IMR-90 (cell line): ENCODE measurements at regions not wholly inside any gene's neighbourhood (a gene's known extent, or its start where the extent isn't known, plus 50 kb on each side); places are given as distances from the start of the nearest gene placed in this dataset.

Experiments used
- ATAC-seq: fragments of 200-7000 bp; cut with Tn5 transposase; 2 replicates; pipeline ENCODE4 v1.9.1; 2020; ENCODE audit warnings: low read depth, mild to moderate bottlenecking, moderate library complexity
- BruUV-seq: library from RNA; stranded (reverse); fragments of 400-500 nt; replicated peaks from 2 replicates; lab custom pipeline; 2021; lab: Mats Ljungman, UMichigan
- CTCF ChIA-PET: fragments of 300-600 bp; formaldehyde crosslinking; extraction: SDS; loops from one replicate; lab custom pipeline; 2021; ENCODE audit warnings: antibody characterized with exemption; lab: Yijun Ruan, JAX
- POLR2A ChIA-PET: fragments of 300-600 bp; sonication (Branson Sonifier 250); formaldehyde crosslinking; loops from one replicate; lab custom pipeline; 2022; ENCODE audit warnings: antibody characterized with exemption; ENCODE audit not compliant: unreplicated experiment; lab: Charles Lee
- DNase-seq: peaks from one replicate; pipeline ENCODE4 v3.0.0; 2013
- H2AFZ ChIP-seq: replicated peaks from 2 replicates; pipeline ENCODE3; 2013; ENCODE audit warnings: low read length, mild to moderate bottlenecking; ENCODE audit not compliant: poor library complexity
- H2AK5ac ChIP-seq: 2 replicates; pipeline ENCODE4 v1.6.1; 2013; ENCODE audit warnings: low read depth, low read length, inconsistent platforms
- H2AK9ac ChIP-seq: replicated peaks from 2 replicates; pipeline ENCODE3; 2013; ENCODE audit warnings: mild to moderate bottlenecking, low read depth, low read length, moderate library complexity; ENCODE audit not compliant: poor library complexity
- H2BK120ac ChIP-seq: 2 replicates; pipeline ENCODE4 v1.6.1; 2013; ENCODE audit warnings: low read depth, low read length, inconsistent platforms
- H2BK15ac ChIP-seq: 3 replicates; pipeline ENCODE4 v1.6.1; 2013; ENCODE audit warnings: low read depth, low read length, inconsistent platforms
- H2BK20ac ChIP-seq: 2 replicates; pipeline ENCODE4 v1.6.1; 2013; ENCODE audit warnings: low read depth, mild to moderate bottlenecking, inconsistent platforms, low read length, moderate library complexity
- H2BK5ac ChIP-seq: 2 replicates; pipeline ENCODE4 v1.6.1; 2013; ENCODE audit warnings: mild to moderate bottlenecking, low read depth, low read length, inconsistent platforms; ENCODE audit not compliant: poor library complexity, severe bottlenecking
- H3K14ac ChIP-seq: replicated peaks from 2 replicates; pipeline ENCODE4 v1.6.1; 2013; ENCODE audit warnings: low read depth, low read length, inconsistent platforms
- H3K18ac ChIP-seq: 2 replicates; pipeline ENCODE4 v1.6.1; 2013; ENCODE audit warnings: low read depth, low read length, control low read depth
- H3K23ac ChIP-seq: 2 replicates; pipeline ENCODE4 v1.6.1; 2013; ENCODE audit warnings: low read depth, low read length, inconsistent platforms
- H3K27ac ChIP-seq: 2 replicates; pipeline ENCODE4 v1.5.1; 2013; ENCODE audit warnings: mild to moderate bottlenecking, control low read depth, low read length; ENCODE audit not compliant: insufficient read depth
- H3K27me3 ChIP-seq: 2 replicates; pipeline ENCODE4 v1.6.1; 2013; ENCODE audit warnings: low read length; ENCODE audit not compliant: control insufficient read depth, insufficient read depth
- H3K36me3 ChIP-seq: 2 replicates; pipeline ENCODE4 v1.6.1; 2013; ENCODE audit warnings: low read length, mixed read lengths; ENCODE audit not compliant: control insufficient read depth, insufficient read depth
- H3K4ac ChIP-seq: 2 replicates; pipeline ENCODE4 v1.6.1; 2013; ENCODE audit warnings: low read depth, low read length, inconsistent platforms
- H3K4me1 ChIP-seq: 2 replicates; pipeline ENCODE4 v1.6.1; 2013; ENCODE audit warnings: low read length, mixed read lengths; ENCODE audit not compliant: control insufficient read depth, insufficient read depth
- H3K4me2 ChIP-seq: 2 replicates; pipeline ENCODE4 v1.6.1; 2013; ENCODE audit warnings: low read depth, mild to moderate bottlenecking, control low read depth, low read length, moderate library complexity
- H3K4me3 ChIP-seq: 2 replicates; pipeline ENCODE4 v1.5.1; 2013; ENCODE audit warnings: low read depth, mild to moderate bottlenecking, control low read depth, low read length, moderate library complexity; ENCODE audit not compliant: insufficient read depth
- H3K56ac ChIP-seq: 2 replicates; pipeline ENCODE4 v1.6.1; 2013; ENCODE audit warnings: low read length, inconsistent platforms; ENCODE audit not compliant: insufficient read depth; ENCODE audit errors: extremely low read depth
- H3K79me1 ChIP-seq, 2 experiments: 2 replicates each; pipeline ENCODE4 v1.6.1; 2013; ENCODE audit warnings: low read length in 2 of 2, inconsistent platforms in 1 of 2, low read depth in 1 of 2
- H3K9ac ChIP-seq: 2 replicates; pipeline ENCODE4 v1.6.1; 2013; ENCODE audit warnings: low read depth, low read length, control low read depth
- H3K9me1 ChIP-seq: 2 replicates; pipeline ENCODE4 v1.6.1; 2013; ENCODE audit warnings: low read length, inconsistent platforms; ENCODE audit not compliant: insufficient read depth
- H3K9me3 ChIP-seq: 2 replicates; pipeline ENCODE4 v1.6.1; 2013; ENCODE audit warnings: low read length; ENCODE audit not compliant: control insufficient read depth, insufficient read depth
- H4K20me1 ChIP-seq: 2 replicates; pipeline ENCODE4 v1.6.1; 2013; ENCODE audit warnings: low read length, inconsistent platforms; ENCODE audit not compliant: insufficient read depth
- H4K5ac ChIP-seq: 2 replicates; pipeline ENCODE4 v1.6.1; 2013; ENCODE audit warnings: mild to moderate bottlenecking, low read depth, low read length, control low read depth
- H4K8ac ChIP-seq, 2 experiments: 2 replicates each; pipeline ENCODE4 v1.6.1; 2013; ENCODE audit warnings: low read depth in 2 of 2, low read length in 2 of 2, control low read depth in 1 of 2, inconsistent platforms in 1 of 2
- H4K91ac ChIP-seq: 2 replicates; pipeline ENCODE4 v1.6.1; 2013; ENCODE audit warnings: low read depth, low read length, inconsistent platforms; ENCODE audit not compliant: insufficient read depth
- BHLHE40 ChIP-seq: fragments of 150-350 bp; IDR thresholded peaks from 2 replicates; pipeline ENCODE4 v1.6.1; 2016; ENCODE audit warnings: mild to moderate bottlenecking, low read depth, low read length
- CEBPB ChIP-seq: IDR thresholded peaks from 2 replicates; pipeline ENCODE4 v1.6.1; 2012; ENCODE audit warnings: low read depth, low read length, improper control_type of control experiment
- CHD1 ChIP-seq: IDR thresholded peaks from 2 replicates; pipeline ENCODE4 v1.6.1; 2012; ENCODE audit warnings: low read depth, low read length, improper control_type of control experiment
- FOS ChIP-seq: fragments of 150-350 bp; IDR thresholded peaks from 2 replicates; pipeline ENCODE4 v1.6.1; 2016; ENCODE audit warnings: low read depth, low read length
- MXI1 ChIP-seq: IDR thresholded peaks from 2 replicates; pipeline ENCODE4 v1.6.1; 2012; ENCODE audit warnings: low read depth, mild to moderate bottlenecking, low read length, moderate library complexity, borderline replicate concordance
- NFE2L2 ChIP-seq: fragments of 150-350 bp; IDR thresholded peaks from 2 replicates; pipeline ENCODE4 v1.6.1; 2016; ENCODE audit warnings: low read depth, mild to moderate bottlenecking, low read length
- POLR2A ChIP-seq: IDR thresholded peaks from 2 replicates; pipeline ENCODE4 v1.6.1; 2012; ENCODE audit warnings: mild to moderate bottlenecking, low read depth, low read length
- RAD21 ChIP-seq: IDR thresholded peaks from 2 replicates; pipeline ENCODE4 v1.6.1; 2012; ENCODE audit warnings: low read length, improper control_type of control experiment
- RCOR1 ChIP-seq: IDR thresholded peaks from 2 replicates; pipeline ENCODE4 v1.6.1; 2012; ENCODE audit warnings: mild to moderate bottlenecking, low read length, improper control_type of control experiment; ENCODE audit not compliant: insufficient replicate concordance
- RFX5 ChIP-seq: IDR thresholded peaks from 2 replicates; pipeline ENCODE4 v1.8.0; 2012; ENCODE audit warnings: low read depth, mild to moderate bottlenecking, low read length, moderate library complexity
- SMC3 ChIP-seq: fragments of 150-350 bp; IDR thresholded peaks from 2 replicates; pipeline ENCODE4 v1.6.1; 2016; ENCODE audit warnings: low read depth, mild to moderate bottlenecking, antibody characterized with exemption, low read length, moderate library complexity
- WGBS, 2 experiments: methylation state at CpG; one replicate each; pipeline versions ENCODE4 v1.1.5 to v1.1.7; 2013; ENCODE audit warnings: missing lambda C conversion rate in 2 of 2; ENCODE audit not compliant: insufficient read length in 1 of 2; ENCODE audit errors: extremely low coverage in 2 of 2; 5-methylcytosine and 5-hydroxymethylcytosine counted together
- dilution Hi-C: fragments of 300-500 bp; cut with HindIII; formaldehyde crosslinking; loops from one replicate; pipeline ENCODE4 v1.14.3; 2018; ENCODE audit warnings: low sequenced_read_pairs; ENCODE audit not compliant: unreplicated experiment
- in situ Hi-C: fragments of 300-500 bp; cut with MboI; formaldehyde crosslinking; loops from 3 replicates; pipeline ENCODE4 v1.14.3; 2019; ENCODE audit warnings: low sequenced_read_pairs, inconsistent platforms, mixed read lengths
- intact Hi-C: fragments of 100-400 bp; cut with micrococcal nuclease; formaldehyde crosslinking; loops from 2 replicates; pipeline ENCODE4 v1.10.0; 2022
- TF ChIP-seq, protein P1 (sequence below): conservative IDR thresholded peaks from 2 replicates; pipeline ENCODE4 v1.5.1; 2012; ENCODE audit warnings: mild to moderate bottlenecking, low read depth, low read length, improper control_type of control experiment
- TF ChIP-seq, protein P2 (sequence below): fragments of 150-350 bp; IDR thresholded peaks from 2 replicates; pipeline ENCODE4 v1.6.1; 2016; ENCODE audit warnings: low read depth, mild to moderate bottlenecking, low read length, moderate library complexity, borderline replicate concordance

DNA sequence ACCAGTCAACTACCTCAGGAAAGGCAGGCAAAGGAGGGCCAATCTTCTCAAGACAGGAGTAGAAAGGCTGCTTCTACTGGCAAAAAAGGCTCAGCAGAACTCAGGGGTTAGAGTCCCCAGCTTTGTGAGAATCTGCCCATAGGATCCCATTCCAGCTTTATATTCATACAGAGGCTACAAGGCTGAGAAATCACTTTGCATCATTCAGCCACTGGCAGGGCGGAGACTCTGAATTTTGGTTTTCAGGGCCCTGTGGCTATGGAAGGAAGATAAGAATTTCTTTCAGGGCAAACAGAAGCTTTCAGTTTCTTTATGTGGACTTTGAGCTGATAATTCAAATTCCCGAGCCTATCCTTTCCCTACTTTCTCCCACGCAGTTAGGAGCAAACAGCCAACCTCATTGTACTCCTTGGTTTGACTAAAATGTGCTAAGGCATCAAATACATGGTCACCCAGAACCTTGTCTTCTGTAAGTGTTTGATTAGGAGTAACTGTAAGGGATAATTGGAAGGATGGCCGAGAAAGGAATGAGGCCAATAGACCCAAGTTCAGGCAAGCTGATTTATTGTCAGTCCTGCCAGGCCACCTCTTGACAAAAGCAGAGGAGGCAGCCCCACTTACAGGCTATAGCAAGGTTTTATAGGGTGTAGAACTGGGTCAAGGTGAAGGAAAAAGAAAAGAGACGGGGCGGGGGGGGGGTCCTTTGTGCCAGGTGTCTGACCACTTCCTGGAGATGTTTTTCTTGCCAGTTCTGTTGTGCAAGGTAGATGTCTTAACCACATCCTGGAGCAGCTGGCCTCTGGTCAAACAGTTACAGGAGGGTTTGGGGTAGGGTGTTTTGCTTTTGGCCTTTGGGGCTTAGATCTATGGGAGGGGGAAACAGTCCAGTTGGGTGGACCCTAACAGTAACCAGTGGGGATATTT, 165.3 kb upstream of the PPP1R2C start (continued):
- TF ChIP-seq RCOR1, result no peak

DNA sequence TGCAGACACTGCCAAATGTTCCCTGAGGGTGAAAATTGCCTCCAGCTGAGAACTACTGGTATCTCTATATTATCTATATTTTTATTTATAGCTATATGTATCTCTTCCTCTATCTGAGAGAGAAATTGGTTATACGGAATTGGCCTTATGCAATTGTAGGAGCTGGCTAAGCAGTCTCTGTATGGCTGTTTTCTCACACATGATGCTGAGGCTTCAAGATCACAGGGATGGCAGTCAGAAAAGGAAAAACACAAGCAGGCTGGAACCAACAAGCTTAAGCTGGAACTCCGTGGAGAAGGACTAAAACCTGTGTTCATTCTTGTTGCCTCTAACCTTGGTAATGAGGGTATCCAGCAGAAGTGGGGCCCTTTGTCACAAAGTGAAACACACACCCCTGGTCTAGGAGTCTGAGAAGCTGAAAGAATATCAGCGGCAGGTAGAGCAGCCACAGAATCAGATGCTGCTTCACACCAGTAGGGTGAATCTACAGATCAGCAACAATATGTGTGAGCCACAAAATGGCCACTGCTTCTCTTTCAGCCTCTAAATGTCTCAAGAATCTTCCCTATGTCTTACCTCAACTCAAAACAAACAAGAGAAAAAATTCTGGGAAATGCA, 166.5 kb upstream of the PPP1R2C start:
- in situ Hi-C loops (no loop called here), intact Hi-C loops (no loop called here), dilution Hi-C loops (no loop called here)
- H2BK5ac ChIP-seq, result no peak overlapping the region
- H2BK120ac ChIP-seq, result no peak overlapping the region
- H2AK5ac ChIP-seq, result no peak overlapping the region
- no peak overlapping the region for H2AFZ ChIP-seq
- H3K9me3 ChIP-seq, result no peaks in the 10 kb centered on the region
- no peaks in the 10 kb centered on the region for H3K9me1 ChIP-seq
- H3K23ac ChIP-seq, result no peak overlapping the region
- H3K4me1 ChIP-seq, result no peaks in the 10 kb centered on the region
- no peak overlapping the region for H3K4ac ChIP-seq
- ATAC-seq, result no peak
- H4K91ac ChIP-seq, result no peak overlapping the region
- no peaks in the 10 kb centered on the region for H4K20me1 ChIP-seq
- no peak for DNase-seq
- H3K36me3 ChIP-seq, result no peaks in the 10 kb centered on the region
- H4K5ac ChIP-seq, result no peak overlapping the region
- no peak overlapping the region for H3K27ac ChIP-seq
- H2BK15ac ChIP-seq, result no peak overlapping the region
- BruUV-seq, result no TSS peak
- no peak overlapping the region for H3K9ac ChIP-seq
- no peak overlapping the region for H2AK9ac ChIP-seq
- no peak overlapping the region for H3K18ac ChIP-seq
- ChIA-PET POLR2A (no interaction called here), CTCF (interaction anchor here (0.6 kb wide), 1 partner anchor 1023 kb away, joined by 3 read pairs; no protein-coding TSS in a partner anchor)
- no peak overlapping the region for H4K8ac ChIP-seq
- no peak overlapping the region for H3K4me3 ChIP-seq
- no peak overlapping the region for H3K56ac ChIP-seq
- no peak overlapping the region for H3K4me2 ChIP-seq
- H3K14ac ChIP-seq, result no peak overlapping the region
- WGBS, 2 experiments, result 47% methylated on average over 2 of the region's 3 CpGs; no CpG with 5 or more reads in 1 of the 2 experiments
- H3K79me1 ChIP-seq, result no peaks in the 10 kb centered on the region
- no peak overlapping the region for H2BK20ac ChIP-seq
- H3K27me3 ChIP-seq, result peaks cover 2% of the 10 kb centered on the region
- TF ChIP-seq CEBPB, result no peak
- TF ChIP-seq, protein P1, sequence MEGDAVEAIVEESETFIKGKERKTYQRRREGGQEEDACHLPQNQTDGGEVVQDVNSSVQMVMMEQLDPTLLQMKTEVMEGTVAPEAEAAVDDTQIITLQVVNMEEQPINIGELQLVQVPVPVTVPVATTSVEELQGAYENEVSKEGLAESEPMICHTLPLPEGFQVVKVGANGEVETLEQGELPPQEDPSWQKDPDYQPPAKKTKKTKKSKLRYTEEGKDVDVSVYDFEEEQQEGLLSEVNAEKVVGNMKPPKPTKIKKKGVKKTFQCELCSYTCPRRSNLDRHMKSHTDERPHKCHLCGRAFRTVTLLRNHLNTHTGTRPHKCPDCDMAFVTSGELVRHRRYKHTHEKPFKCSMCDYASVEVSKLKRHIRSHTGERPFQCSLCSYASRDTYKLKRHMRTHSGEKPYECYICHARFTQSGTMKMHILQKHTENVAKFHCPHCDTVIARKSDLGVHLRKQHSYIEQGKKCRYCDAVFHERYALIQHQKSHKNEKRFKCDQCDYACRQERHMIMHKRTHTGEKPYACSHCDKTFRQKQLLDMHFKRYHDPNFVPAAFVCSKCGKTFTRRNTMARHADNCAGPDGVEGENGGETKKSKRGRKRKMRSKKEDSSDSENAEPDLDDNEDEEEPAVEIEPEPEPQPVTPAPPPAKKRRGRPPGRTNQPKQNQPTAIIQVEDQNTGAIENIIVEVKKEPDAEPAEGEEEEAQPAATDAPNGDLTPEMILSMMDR, result no peak
- TF ChIP-seq SMC3, result no peak
- no peak for TF ChIP-seq FOS
- TF ChIP-seq RAD21, result no peak
- no peak for TF ChIP-seq RCOR1
- no peak for TF ChIP-seq MXI1
- TF ChIP-seq CHD1, result no peak
- TF ChIP-seq, protein P2, sequence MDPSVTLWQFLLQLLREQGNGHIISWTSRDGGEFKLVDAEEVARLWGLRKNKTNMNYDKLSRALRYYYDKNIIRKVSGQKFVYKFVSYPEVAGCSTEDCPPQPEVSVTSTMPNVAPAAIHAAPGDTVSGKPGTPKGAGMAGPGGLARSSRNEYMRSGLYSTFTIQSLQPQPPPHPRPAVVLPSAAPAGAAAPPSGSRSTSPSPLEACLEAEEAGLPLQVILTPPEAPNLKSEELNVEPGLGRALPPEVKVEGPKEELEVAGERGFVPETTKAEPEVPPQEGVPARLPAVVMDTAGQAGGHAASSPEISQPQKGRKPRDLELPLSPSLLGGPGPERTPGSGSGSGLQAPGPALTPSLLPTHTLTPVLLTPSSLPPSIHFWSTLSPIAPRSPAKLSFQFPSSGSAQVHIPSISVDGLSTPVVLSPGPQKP, result no peak
- no peak for TF ChIP-seq BHLHE40
- no peak for TF ChIP-seq NFE2L2
- no peak for TF ChIP-seq POLR2A
- TF ChIP-seq RFX5, result no peak
